Psoas muscle (tissue), 7 donors: ENCODE measurements at regions not wholly inside any gene's neighbourhood (a gene's known extent, or its start where the extent isn't known, plus 50 kb on each side); places are given as distances from the start of the nearest gene placed in this dataset.

Experiments
- ATAC-seq, 4 donors: fragments of 200-7000 bp; cut with Tn5 transposase; one replicate each; pipeline ENCODE4 v1.9.1; 2020; ENCODE audit warnings: moderate library complexity in 3 of 4, mild to moderate bottlenecking in 2 of 4
- DNase-seq, 2 donors: peaks; one replicate each; pipeline ENCODE4 v3.0.0-alpha.2; 2020
- H3K27ac ChIP-seq: fragments of 200-600 bp; one replicate; pipeline ENCODE4 v1.8.0; 2022
- H3K27me3 ChIP-seq, 3 donors: fragments of 200-600 bp in 1 of 3; one replicate each; pipeline versions ENCODE4 v1.6.1 to v1.8.0; 2013 to 2022; ENCODE audit warnings: low read length in 2 of 3, mild to moderate bottlenecking in 2 of 3, moderate library complexity in 1 of 3; ENCODE audit not compliant: insufficient read depth in 3 of 3
- H3K36me3 ChIP-seq, 2 donors: fragments of 200-600 bp in 1 of 2; one replicate each; pipeline versions ENCODE4 v1.6.1 to v1.8.0; 2013 to 2022; ENCODE audit warnings: low read depth in 1 of 2, mild to moderate bottlenecking in 1 of 2, moderate library complexity in 1 of 2; ENCODE audit not compliant: insufficient read depth in 1 of 2
- H3K4me1 ChIP-seq: fragments of 200-600 bp; one replicate; pipeline ENCODE4 v1.8.0; 2022
- H3K4me3 ChIP-seq: fragments of 200-600 bp; one replicate; pipeline ENCODE4 v1.8.0; 2022; ENCODE audit warnings: mild to moderate bottlenecking
- H3K9me3 ChIP-seq: fragments of 200-600 bp; one replicate; pipeline ENCODE4 v1.8.0; 2022
- WGBS, 3 donors: extraction: QIAGEN DNeasy Blood & Tissue Kit; methylation state at CpG; one replicate each; pipeline versions ENCODE4 v1.1.6 to v1.1.7; 2013; 5-methylcytosine and 5-hydroxymethylcytosine counted together
- intact Hi-C, 2 donors: fragments of 100-400 bp; cut with DNase I; formaldehyde crosslinking; loops; one replicate each; pipeline versions ENCODE4 v1.11.0 to v1.14.2; 2022
- TF ChIP-seq, protein P1 (sequence below): fragments of 200-600 bp; IDR thresholded peaks from one replicate; pipeline ENCODE4 v1.8.0; 2022; ENCODE audit warnings: antibody characterized with exemption
- donor health status: healthy with polysubstance abuse.
- donor health status: DM: no; HTN: no; CAD: no; lungs with moderate emphysema.
- donor health status: Bipolar disorder and iron deficiency.
- donor health status: healthy.
- donor health status: DM: yes; HTN: yes; CAD: no.
- donor health status: DM: no; HTN: no; CAD: no.
- donor health status: DM: yes; HTN: yes; CAD: no.

DNA sequence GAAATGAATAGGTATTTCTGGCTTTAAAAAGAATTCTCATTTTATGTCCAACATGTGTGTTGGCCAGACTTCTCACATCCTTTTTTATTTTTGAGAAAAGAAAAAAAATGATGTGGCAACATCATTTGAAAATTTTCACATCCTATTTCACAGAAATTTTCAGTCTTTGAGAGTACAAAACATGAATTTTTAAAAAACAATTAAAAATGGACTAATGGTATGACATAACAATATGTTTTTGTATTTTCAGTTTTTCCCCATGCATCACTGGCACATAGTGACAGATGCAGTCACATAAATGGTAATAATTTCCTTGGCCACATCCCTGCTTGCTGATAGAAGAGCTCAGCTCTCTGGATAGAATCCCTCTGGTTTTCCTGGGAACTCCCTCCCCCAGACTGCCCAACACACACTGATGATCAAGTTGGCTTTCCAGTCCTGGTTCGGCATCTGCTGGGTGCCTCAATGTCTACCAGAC lies 188.5 kb upstream of the AGR3 start:
- DNase-seq (no peak), ATAC-seq (no peak)
- no peak overlapping the region for H3K4me3 ChIP-seq
- intact Hi-C loops = no loop called here
- no peaks in the 10 kb centered on the region for H3K4me1 ChIP-seq
- H3K36me3 ChIP-seq = no peaks in the 10 kb centered on the region
- WGBS, 3 donors = 42 to 54% (median 43%) methylated on average over 1 of the region's 1 CpG
- H3K27ac ChIP-seq = no peak overlapping the region
- no peaks in the 10 kb centered on the region for H3K27me3 ChIP-seq
- no peaks in the 10 kb centered on the region for H3K9me3 ChIP-seq
- TF ChIP-seq, protein P1, sequence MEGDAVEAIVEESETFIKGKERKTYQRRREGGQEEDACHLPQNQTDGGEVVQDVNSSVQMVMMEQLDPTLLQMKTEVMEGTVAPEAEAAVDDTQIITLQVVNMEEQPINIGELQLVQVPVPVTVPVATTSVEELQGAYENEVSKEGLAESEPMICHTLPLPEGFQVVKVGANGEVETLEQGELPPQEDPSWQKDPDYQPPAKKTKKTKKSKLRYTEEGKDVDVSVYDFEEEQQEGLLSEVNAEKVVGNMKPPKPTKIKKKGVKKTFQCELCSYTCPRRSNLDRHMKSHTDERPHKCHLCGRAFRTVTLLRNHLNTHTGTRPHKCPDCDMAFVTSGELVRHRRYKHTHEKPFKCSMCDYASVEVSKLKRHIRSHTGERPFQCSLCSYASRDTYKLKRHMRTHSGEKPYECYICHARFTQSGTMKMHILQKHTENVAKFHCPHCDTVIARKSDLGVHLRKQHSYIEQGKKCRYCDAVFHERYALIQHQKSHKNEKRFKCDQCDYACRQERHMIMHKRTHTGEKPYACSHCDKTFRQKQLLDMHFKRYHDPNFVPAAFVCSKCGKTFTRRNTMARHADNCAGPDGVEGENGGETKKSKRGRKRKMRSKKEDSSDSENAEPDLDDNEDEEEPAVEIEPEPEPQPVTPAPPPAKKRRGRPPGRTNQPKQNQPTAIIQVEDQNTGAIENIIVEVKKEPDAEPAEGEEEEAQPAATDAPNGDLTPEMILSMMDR = no peak

DNA sequence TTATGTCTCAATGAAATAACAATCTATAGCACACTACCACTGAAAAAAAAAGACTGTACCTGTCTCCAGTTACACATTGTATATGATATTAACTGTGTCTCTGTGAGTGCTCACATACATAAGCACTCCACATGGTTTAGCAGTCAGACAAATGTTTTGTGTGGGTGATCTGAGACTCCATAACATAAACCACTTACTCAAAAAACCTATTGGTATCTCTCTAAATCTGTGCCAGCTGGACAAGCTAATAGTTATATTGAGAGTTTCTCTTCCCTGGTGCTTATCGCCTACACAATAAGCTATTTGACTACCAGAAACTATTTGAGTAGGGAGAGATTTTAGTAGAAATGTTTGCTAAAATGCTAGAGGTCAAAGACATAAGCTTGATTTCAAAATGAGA lies 190.1 kb upstream of the AGR3 start:
- 44 to 77% (median 76%) methylated on average over 1 of the region's 1 CpG for WGBS, 3 donors
- no peak for ATAC-seq
- no peaks in the 10 kb centered on the region for H3K4me1 ChIP-seq
- TF ChIP-seq, protein P1 = no peak
- H3K27me3 ChIP-seq = no peaks in the 10 kb centered on the region
- H3K27ac ChIP-seq = no peak overlapping the region
- intact Hi-C loops = no loop called here
- no peaks in the 10 kb centered on the region for H3K36me3 ChIP-seq
- no peaks in the 10 kb centered on the region for H3K9me3 ChIP-seq
- no peak overlapping the region for H3K4me3 ChIP-seq
- no peak for DNase-seq

DNA sequence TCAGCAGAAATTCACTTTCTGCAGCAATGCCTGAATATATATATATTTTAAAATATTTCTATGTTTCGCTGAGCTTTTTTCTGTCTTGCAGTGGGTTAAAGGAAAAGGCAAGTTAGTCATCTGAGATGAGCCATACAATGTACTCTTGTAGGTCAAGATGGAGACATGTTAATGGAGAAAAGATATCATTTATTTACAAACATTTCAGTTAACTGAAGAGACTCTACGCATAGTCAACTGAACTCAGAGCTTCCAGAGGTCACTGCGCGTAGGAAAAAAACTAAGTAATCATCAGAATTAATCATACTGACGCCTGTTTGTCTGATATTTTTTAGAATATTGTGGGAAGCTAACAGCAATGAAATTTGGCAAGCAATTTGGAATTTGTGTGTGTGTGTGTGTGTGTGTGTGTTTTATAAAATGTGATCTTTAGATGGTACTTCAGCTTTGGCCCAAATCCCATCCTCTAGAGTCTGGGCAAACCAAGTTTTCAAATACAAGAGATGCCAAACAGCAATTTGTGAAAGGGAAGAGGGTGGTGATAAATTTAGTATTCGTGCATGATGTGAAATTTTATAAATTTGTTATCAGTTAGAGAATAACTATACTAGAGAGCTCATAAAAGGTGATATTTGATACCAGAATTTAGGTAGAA lies 193.9 kb upstream of the AGR3 start:
- H3K4me3 ChIP-seq = no peak overlapping the region
- DNase-seq (no peak), ATAC-seq (no peak)
- H3K27me3 ChIP-seq = no peaks in the 10 kb centered on the region
- H3K27ac ChIP-seq = no peak overlapping the region
- intact Hi-C loops = no loop called here
- TF ChIP-seq, protein P1 = no peak
- H3K36me3 ChIP-seq = no peaks in the 10 kb centered on the region
- no peaks in the 10 kb centered on the region for H3K4me1 ChIP-seq
- 78 to 89% (median 79%) methylated on average over 6 of the region's 6 CpGs for WGBS, 3 donors
- no peaks in the 10 kb centered on the region for H3K9me3 ChIP-seq

DNA sequence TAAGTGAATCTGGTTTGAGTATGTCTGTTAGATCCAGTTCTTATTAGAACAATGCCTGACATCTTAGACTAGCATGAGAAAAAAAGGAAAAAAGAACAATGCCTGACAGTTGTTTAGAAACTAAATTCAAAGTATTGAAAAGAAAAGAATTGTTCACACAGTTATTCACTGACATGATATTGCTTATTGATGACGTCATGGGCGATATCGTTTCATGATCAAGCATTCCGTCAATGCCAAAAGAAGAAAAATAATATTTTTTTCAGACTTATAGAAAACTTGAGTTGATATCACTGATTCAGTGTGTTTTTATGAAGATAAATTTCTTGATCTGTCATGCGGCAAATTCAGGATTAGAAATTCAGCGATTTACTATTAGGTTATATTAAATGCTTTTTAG lies 196.5 kb upstream of the AGR3 start:
- Histone ChIP-seq H3K4me3 (no peak overlapping the region), H3K27me3 (no peaks in the 10 kb centered on the region), H3K36me3 (no peaks in the 10 kb centered on the region), H3K27ac (no peak overlapping the region), H3K9me3 (no peaks in the 10 kb centered on the region), H3K4me1 (no peaks in the 10 kb centered on the region)
- DNase-seq = no peak
- TF ChIP-seq, protein P1 = no peak
- intact Hi-C loops = no loop called here
- WGBS, 3 donors = 90 to 93% (median 90%) methylated on average over 6 of the region's 6 CpGs
- no peak for ATAC-seq
